DND-41 (cell line): ENCODE measurements at regions not wholly inside any gene's neighbourhood (a gene's known extent, or its start where the extent isn't known, plus 50 kb on each side); places are given as distances from the start of the nearest gene placed in this dataset.

ENCODE experiments used
- CTCF ChIP-seq: IDR thresholded peaks from 2 replicates; pipeline ENCODE4 v1.5.1; 2012; ENCODE audit warnings: borderline replicate concordance, low read length, moderate library complexity, mild to moderate bottlenecking; ENCODE audit not compliant: poor library complexity, severe bottlenecking; ENCODE audit errors: extremely low read depth
- EZH2 ChIP-seq: IDR thresholded peaks from 3 replicates; pipeline ENCODE4 v1.6.1; 2012; ENCODE audit warnings: borderline replicate concordance, low read depth, mild to moderate bottlenecking, moderate library complexity, low read length, inconsistent platforms; ENCODE audit not compliant: severe bottlenecking

- TF ChIP-seq EZH2 (no peak), CTCF (no peak)
Observed at GRCh38 chr2:198807131-198807530, 650.6 kb downstream of the SATB2 start.
